ENCODE measurements at regions not wholly inside any gene's neighbourhood (a gene's known extent, or its start where the extent isn't known, plus 50 kb on each side); places are given as distances from the start of the nearest gene placed in this dataset.

GRCh38 chr3:74445541-74445940 lies 168.9 kb downstream of the CNTN3 start:
- TF ChIP-seq CTCF (conservative IDR thresholded peaks at IDR 0.05 in 1 of 2, IDR thresholded peaks at IDR 0.05 in 1 of 2; ENCODE audit: extremely low read depth in 1 of 2, insufficient read depth in 1 of 2, low read depth in 1 of 2, low read length in 2 of 2) (no peak), EZH2 (IDR thresholded peaks at IDR 0.05; ENCODE audit: borderline replicate concordance, low read length) (no peak)
